Neural progenitor cell (in vitro differentiated cells): ENCODE measurements at regions not wholly inside any gene's neighbourhood (a gene's known extent, or its start where the extent isn't known, plus 50 kb on each side); places are given as distances from the start of the nearest gene placed in this dataset.

Source experiments
- EZH2 ChIP-seq: fragments of 200-600 bp; sonication (generic); IDR thresholded peaks from 2 replicates; pipeline ENCODE4 v1.6.1; 2017; ENCODE audit warnings: antibody characterized with exemption, mild to moderate bottlenecking, moderate library complexity
- EZH2phosphoT487 ChIP-seq: fragments of 200-600 bp; sonication (generic); IDR thresholded peaks from 2 replicates; pipeline ENCODE4 v1.6.1; 2017; ENCODE audit warnings: antibody characterized with exemption
- TF ChIP-seq, protein P1 (sequence below): fragments of 200-600 bp; sonication (generic); IDR thresholded peaks from 2 replicates; pipeline ENCODE4 v1.5.1; 2017; ENCODE audit warnings: antibody characterized with exemption, mild to moderate bottlenecking

DNA sequence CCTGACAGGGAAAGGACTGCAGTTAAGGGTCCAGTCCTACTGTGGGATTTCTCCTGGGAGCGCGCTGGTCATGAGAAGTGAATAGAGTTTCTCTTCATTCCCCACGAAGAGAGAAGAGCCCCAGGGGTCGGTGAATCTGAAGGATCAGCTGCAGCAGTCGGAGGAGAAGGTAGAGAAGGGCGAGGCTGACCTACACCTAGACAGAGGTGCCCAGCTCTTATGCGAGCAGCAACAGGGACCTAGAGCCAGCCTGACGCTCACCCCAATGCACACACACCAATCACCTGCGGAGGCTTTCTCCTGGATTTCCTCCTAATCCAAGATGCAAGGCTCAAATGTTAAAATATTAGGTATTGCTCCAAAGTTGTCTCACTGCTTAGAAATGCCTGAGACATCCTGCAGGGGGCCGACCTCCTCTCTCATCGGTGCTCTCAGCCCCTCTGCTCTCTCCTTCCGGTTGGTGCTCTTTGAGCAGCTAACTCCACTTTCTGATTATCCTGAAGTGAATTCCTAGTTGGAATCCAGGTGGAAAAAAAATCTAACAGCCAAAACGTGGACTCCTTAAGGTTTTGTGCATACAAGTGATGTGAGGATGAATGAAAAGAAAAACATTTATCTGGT is 176.4 kb downstream of the AHR start:
- TF ChIP-seq, protein P1, sequence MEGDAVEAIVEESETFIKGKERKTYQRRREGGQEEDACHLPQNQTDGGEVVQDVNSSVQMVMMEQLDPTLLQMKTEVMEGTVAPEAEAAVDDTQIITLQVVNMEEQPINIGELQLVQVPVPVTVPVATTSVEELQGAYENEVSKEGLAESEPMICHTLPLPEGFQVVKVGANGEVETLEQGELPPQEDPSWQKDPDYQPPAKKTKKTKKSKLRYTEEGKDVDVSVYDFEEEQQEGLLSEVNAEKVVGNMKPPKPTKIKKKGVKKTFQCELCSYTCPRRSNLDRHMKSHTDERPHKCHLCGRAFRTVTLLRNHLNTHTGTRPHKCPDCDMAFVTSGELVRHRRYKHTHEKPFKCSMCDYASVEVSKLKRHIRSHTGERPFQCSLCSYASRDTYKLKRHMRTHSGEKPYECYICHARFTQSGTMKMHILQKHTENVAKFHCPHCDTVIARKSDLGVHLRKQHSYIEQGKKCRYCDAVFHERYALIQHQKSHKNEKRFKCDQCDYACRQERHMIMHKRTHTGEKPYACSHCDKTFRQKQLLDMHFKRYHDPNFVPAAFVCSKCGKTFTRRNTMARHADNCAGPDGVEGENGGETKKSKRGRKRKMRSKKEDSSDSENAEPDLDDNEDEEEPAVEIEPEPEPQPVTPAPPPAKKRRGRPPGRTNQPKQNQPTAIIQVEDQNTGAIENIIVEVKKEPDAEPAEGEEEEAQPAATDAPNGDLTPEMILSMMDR, result peak; percentile 42
- TF ChIP-seq EZH2phosphoT487 (no peak), EZH2 (no peak)
